Sigmoid colon (tissue), 6 donors: ENCODE measurements at regions not wholly inside any gene's neighbourhood (a gene's known extent, or its start where the extent isn't known, plus 50 kb on each side); places are given as distances from the start of the nearest gene placed in this dataset.

Experiments used
- DNase-seq: peaks from one replicate; pipeline ENCODE4 v3.0.0-alpha.2; 2019
- H3K27ac ChIP-seq, 4 donors: fragments of 200-600 bp; sonication (generic); one replicate each; pipeline ENCODE4 v1.5.1; 2016 to 2019; ENCODE audit warnings: mild to moderate bottlenecking in 1 of 4
- H3K27me3 ChIP-seq, 3 donors: fragments of 200-600 bp; sonication (generic); one replicate each; pipeline ENCODE4 v1.5.1; 2019; ENCODE audit warnings: mild to moderate bottlenecking in 1 of 3
- H3K36me3 ChIP-seq, 4 donors: fragments of 200-600 bp; sonication (generic); one replicate each; pipeline ENCODE4 v1.5.1; 2016 to 2019
- H3K4me1 ChIP-seq, 4 donors: fragments of 200-600 bp; sonication (generic); one replicate each; pipeline ENCODE4 v1.5.1; 2017 to 2019
- H3K4me3 ChIP-seq, 4 donors: fragments of 200-600 bp; sonication (generic); one replicate each; pipeline ENCODE4 v1.5.1; 2017 to 2019; ENCODE audit warnings: mild to moderate bottlenecking in 2 of 4, moderate library complexity in 1 of 4
- H3K9me3 ChIP-seq, 4 donors: fragments of 200-600 bp in 3 of 4; sonication (generic) in 3 of 4; one replicate each; pipeline versions ENCODE4 v1.5.1 to v1.6.1; 2013 to 2019
- CTCF ChIP-seq, 4 experiments: fragments of 450-650 bp in 3 of 4; fragments of 200-600 bp in 1 of 4; IDR thresholded peaks; one replicate each; pipeline ENCODE4 v1.5.1; 2016 to 2019; ENCODE audit warnings: antibody characterized with exemption in 4 of 4, mild to moderate bottlenecking in 3 of 4, moderate library complexity in 2 of 4
- EP300 ChIP-seq, 4 donors: sonication (generic); formaldehyde crosslinking; IDR thresholded peaks; one replicate each; pipeline ENCODE4 v1.6.1; 2017; ENCODE audit warnings: antibody characterized with exemption in 4 of 4
- POLR2A ChIP-seq, 2 donors: fragments of 450-650 bp; IDR thresholded peaks; one replicate each; pipeline ENCODE4 v1.6.1; 2016; ENCODE audit warnings: antibody characterized with exemption in 2 of 2, mild to moderate bottlenecking in 2 of 2, moderate library complexity in 2 of 2
- POLR2AphosphoS5 ChIP-seq, 4 donors: sonication (generic); formaldehyde crosslinking; IDR thresholded peaks; one replicate each; pipeline ENCODE4 v1.6.1; 2017; ENCODE audit warnings: antibody characterized with exemption in 4 of 4
- WGBS, 2 donors: extraction: QIAGEN DNeasy Blood & Tissue Kit; methylation state at CpG; one replicate each; pipeline ENCODE4 v1.1.7; 2013; 5-methylcytosine and 5-hydroxymethylcytosine counted together
- intact Hi-C: fragments of 100-400 bp; cut with DNase I; formaldehyde crosslinking; loops from one replicate; pipeline ENCODE4 v1.15.1; 2023
- donor health status: healthy with polysubstance abuse.
- donor health status: healthy.

DNA sequence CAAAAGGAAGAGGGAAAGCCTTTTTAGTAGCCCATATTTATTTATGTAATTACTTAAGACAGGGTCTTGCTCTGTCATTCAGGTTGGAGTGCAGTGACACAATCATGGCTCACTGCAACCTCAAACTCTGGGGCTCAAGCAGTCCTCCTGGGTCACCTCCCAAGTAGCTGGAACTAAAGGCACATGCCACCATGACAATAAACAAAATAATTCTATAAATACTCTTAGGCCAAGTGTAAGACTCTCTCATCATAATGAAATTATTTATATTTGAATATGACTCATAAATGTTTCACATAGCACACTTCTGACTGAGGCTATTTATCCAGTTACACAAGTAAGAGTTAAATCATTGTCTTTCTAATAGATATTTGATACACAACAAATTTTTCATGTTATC lies 314.7 kb downstream of the AMY1C start:
- no peak for DNase-seq
- Histone ChIP-seq H3K27me3 (peaks cover 0 to 3% (median 0%) of the 10 kb centered on the region in 3 donors), H3K4me3 (no peak overlapping the region), H3K4me1 (no peaks in the 10 kb centered on the region), H3K36me3 (no peaks in the 10 kb centered on the region), H3K27ac (no peak overlapping the region), H3K9me3 (no peaks in the 10 kb centered on the region)
- intact Hi-C loops: no loop called here
- TF ChIP-seq POLR2A (IDR thresholded peaks at IDR 0.05): no peak
- no peak for TF ChIP-seq EP300 (IDR thresholded peaks at IDR 0.05)
- no peak for TF ChIP-seq CTCF (IDR thresholded peaks at IDR 0.05)
- no peak for TF ChIP-seq POLR2AphosphoS5 (IDR thresholded peaks at IDR 0.05)

DNA sequence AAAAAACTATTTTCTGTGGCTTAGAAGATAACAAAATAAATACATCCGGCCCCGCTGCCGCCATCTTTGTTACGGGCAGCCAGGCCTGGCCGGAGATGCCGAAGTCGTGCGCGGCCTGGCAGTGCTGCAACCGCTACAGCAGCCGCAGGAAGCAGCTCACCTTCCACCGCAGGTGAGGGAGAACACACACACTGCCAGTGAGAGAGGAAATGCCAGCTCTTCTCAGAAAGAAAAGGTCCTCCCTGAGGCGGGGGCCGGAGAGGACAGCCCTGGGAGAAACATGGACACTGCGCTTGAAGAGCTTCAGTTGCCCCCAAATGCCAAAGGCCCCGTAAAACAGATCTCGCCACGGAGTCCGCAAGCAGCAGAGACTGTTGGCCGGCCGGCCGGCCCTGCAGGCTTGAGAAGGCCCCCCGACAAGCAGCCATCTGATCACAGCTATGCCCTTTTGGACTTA lies 323.2 kb downstream of the AMY1C start:
- no peak for DNase-seq
- WGBS, 2 donors: 89 to 94% methylated on average over 23 of the region's 23 CpGs
- Histone ChIP-seq H3K27ac (no peak overlapping the region), H3K4me3 (no peak overlapping the region), H3K4me1 (no peaks in the 10 kb centered on the region), H3K36me3 (no peaks in the 10 kb centered on the region), H3K9me3 (no peaks in the 10 kb centered on the region), H3K27me3 (no peaks in the 10 kb centered on the region)
- intact Hi-C loops: no loop called here
- TF ChIP-seq CTCF (IDR thresholded peaks at IDR 0.05) (no peak), EP300 (IDR thresholded peaks at IDR 0.05) (no peak), POLR2AphosphoS5 (IDR thresholded peaks at IDR 0.05) (no peak), POLR2A (IDR thresholded peaks at IDR 0.05) (no peak)

DNA sequence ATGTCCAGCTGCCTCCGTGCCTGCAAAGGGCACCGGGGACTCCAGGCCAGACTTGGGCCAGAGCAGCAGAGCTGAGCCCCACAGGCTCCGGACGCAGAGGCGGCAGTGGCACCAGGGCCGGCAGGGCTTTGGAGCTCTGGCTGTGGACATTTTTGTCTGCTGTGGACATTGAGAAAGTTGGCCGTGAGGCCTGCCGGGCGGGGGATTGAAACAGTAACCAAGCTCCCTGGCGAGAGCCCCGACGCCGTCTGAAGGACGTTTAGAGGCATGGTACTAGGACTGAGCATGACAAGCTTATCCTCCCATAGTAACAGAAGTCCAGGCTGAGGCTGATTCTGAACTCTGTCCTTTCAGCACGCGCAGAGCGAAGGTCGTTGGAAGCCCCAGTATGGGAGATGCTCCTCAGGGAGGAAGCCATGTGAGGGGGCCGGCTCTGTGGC lies 323.8 kb downstream of the AMY1C start:
- TF ChIP-seq POLR2AphosphoS5 (IDR thresholded peaks at IDR 0.05) (no peak), CTCF (IDR thresholded peaks at IDR 0.05) (no peak), EP300 (IDR thresholded peaks at IDR 0.05) (no peak), POLR2A (IDR thresholded peaks at IDR 0.05) (no peak)
- Histone ChIP-seq H3K9me3 (no peaks in the 10 kb centered on the region), H3K36me3 (no peaks in the 10 kb centered on the region), H3K27ac (no peak overlapping the region), H3K27me3 (no peaks in the 10 kb centered on the region), H3K4me1 (no peaks in the 10 kb centered on the region), H3K4me3 (no peak overlapping the region)
- DNase-seq: peak; percentile 59
- intact Hi-C loops: no loop called here
- WGBS, 2 donors: 92 to 93% methylated on average over 19 of the region's 19 CpGs

GRCh38 chr1:104082221-104082620 lies 332.5 kb downstream of the AMY1C start:
- Histone ChIP-seq H3K27me3 (no peaks in the 10 kb centered on the region), H3K27ac (no peak overlapping the region), H3K9me3 (no peaks in the 10 kb centered on the region), H3K4me3 (no peak overlapping the region), H3K4me1 (no peaks in the 10 kb centered on the region), H3K36me3 (no peaks in the 10 kb centered on the region)
- TF ChIP-seq POLR2AphosphoS5 (IDR thresholded peaks at IDR 0.05) (no peak), CTCF (IDR thresholded peaks at IDR 0.05) (no peak), EP300 (IDR thresholded peaks at IDR 0.05) (no peak), POLR2A (IDR thresholded peaks at IDR 0.05) (no peak)
- intact Hi-C loops: no loop called here
- WGBS, 2 donors: 81 to 84% methylated on average over 2 of the region's 2 CpGs
- DNase-seq: no peak

GRCh38 chr1:104084380-104084779 lies 334.7 kb downstream of the AMY1C start:
- TF ChIP-seq EP300 (IDR thresholded peaks at IDR 0.05) (no peak), CTCF (IDR thresholded peaks at IDR 0.05) (no peak), POLR2AphosphoS5 (IDR thresholded peaks at IDR 0.05) (no peak), POLR2A (IDR thresholded peaks at IDR 0.05) (no peak)
- no peaks in the 10 kb centered on the region for H3K4me1 ChIP-seq
- no peak overlapping the region for H3K27ac ChIP-seq
- H3K4me3 ChIP-seq: no peak overlapping the region
- WGBS, 2 donors: 59 to 81% methylated on average over 3 of the region's 3 CpGs
- H3K9me3 ChIP-seq: no peaks in the 10 kb centered on the region
- no peaks in the 10 kb centered on the region for H3K27me3 ChIP-seq
- DNase-seq: no peak
- no peaks in the 10 kb centered on the region for H3K36me3 ChIP-seq
- intact Hi-C loops: no loop called here
